H9 (cell line): ENCODE measurements at regions not wholly inside any gene's neighbourhood (a gene's known extent, or its start where the extent isn't known, plus 50 kb on each side); places are given as distances from the start of the nearest gene placed in this dataset.

Experiments
- DNase-seq: peaks from one replicate; pipeline ENCODE4 v3.0.0-alpha.2; 2017
- H2AFZ ChIP-seq: one replicate; pipeline ENCODE4 v1.6.1; 2013; ENCODE audit warnings: mild to moderate bottlenecking, low read length, control low read depth, moderate library complexity
- H2AK5ac ChIP-seq: 2 replicates; pipeline ENCODE4 v1.6.1; 2013; ENCODE audit warnings: low read length, control low read depth, mixed read lengths; ENCODE audit not compliant: insufficient read length
- H2BK120ac ChIP-seq: one replicate; pipeline ENCODE4 v1.6.1; 2013; ENCODE audit warnings: low read depth, mild to moderate bottlenecking, low read length, control low read depth, inconsistent platforms; ENCODE audit not compliant: poor library complexity, severe bottlenecking
- H2BK12ac ChIP-seq: 2 replicates; pipeline ENCODE4 v1.6.1; 2013; ENCODE audit warnings: low read length, control low read depth, mixed read lengths, low read depth; ENCODE audit not compliant: insufficient read length
- H2BK15ac ChIP-seq: 2 replicates; pipeline ENCODE4 v1.6.1; 2013; ENCODE audit warnings: low read depth, low read length, control low read depth
- H2BK20ac ChIP-seq: one replicate; pipeline ENCODE4 v1.6.1; 2013; ENCODE audit warnings: low read depth, mild to moderate bottlenecking, low read length, control low read depth, inconsistent platforms; ENCODE audit not compliant: poor library complexity, severe bottlenecking
- H2BK5ac ChIP-seq: 2 replicates; pipeline ENCODE4 v1.6.1; 2013; ENCODE audit warnings: low read length, control low read depth, mixed read lengths; ENCODE audit not compliant: insufficient read length
- H3K14ac ChIP-seq: 2 replicates; pipeline ENCODE4 v1.6.1; 2013; ENCODE audit warnings: low read length, control low read depth; ENCODE audit not compliant: insufficient read depth
- H3K18ac ChIP-seq: 2 replicates; pipeline ENCODE4 v1.6.1; 2013; ENCODE audit warnings: low read depth, mild to moderate bottlenecking, mixed read lengths, low read length, control low read depth; ENCODE audit not compliant: insufficient read length
- H3K23ac ChIP-seq: 2 replicates; pipeline ENCODE4 v1.6.1; 2013; ENCODE audit warnings: low read length, control low read depth, mixed read lengths, low read depth; ENCODE audit not compliant: insufficient read length
- H3K23me2 ChIP-seq: 2 replicates; pipeline ENCODE4 v1.6.1; 2013; ENCODE audit warnings: low read depth, mild to moderate bottlenecking, mixed read lengths, low read length, control low read depth; ENCODE audit not compliant: insufficient read length, poor library complexity, severe bottlenecking
- H3K27ac ChIP-seq: 2 replicates; pipeline ENCODE4 v1.5.1; 2013; ENCODE audit warnings: low read length, control low read depth, mixed read lengths, low read depth; ENCODE audit not compliant: insufficient read length
- H3K27me3 ChIP-seq: 2 replicates; pipeline ENCODE4 v1.6.1; 2013; ENCODE audit warnings: low read length, control low read depth, inconsistent platforms; ENCODE audit not compliant: insufficient read depth
- H3K4ac ChIP-seq: 2 replicates; pipeline ENCODE4 v1.6.1; 2013; ENCODE audit warnings: low read depth, mild to moderate bottlenecking, control low read depth, inconsistent platforms, low read length, moderate library complexity
- H3K4me1 ChIP-seq: 2 replicates; pipeline ENCODE4 v1.6.1; 2013; ENCODE audit warnings: low read length, control low read depth, inconsistent platforms; ENCODE audit not compliant: insufficient read depth
- H3K4me2 ChIP-seq: 2 replicates; pipeline ENCODE4 v1.6.1; 2013; ENCODE audit warnings: low read length, control low read depth, mixed read lengths; ENCODE audit not compliant: insufficient read length, insufficient read depth
- H3K56ac ChIP-seq: 2 replicates; pipeline ENCODE4 v1.6.1; 2013; ENCODE audit warnings: low read depth, mild to moderate bottlenecking, mixed read lengths, low read length, control low read depth; ENCODE audit not compliant: insufficient read length
- H3K79me1 ChIP-seq: 2 replicates; pipeline ENCODE4 v1.6.1; 2013; ENCODE audit warnings: low read depth, mild to moderate bottlenecking, moderate library complexity, low read length, control low read depth, inconsistent platforms; ENCODE audit not compliant: insufficient read depth, poor library complexity, severe bottlenecking
- H3K79me2 ChIP-seq: 2 replicates; pipeline ENCODE4 v1.6.1; 2013; ENCODE audit warnings: low read length, control low read depth, inconsistent platforms; ENCODE audit not compliant: insufficient read depth
- H3K9ac ChIP-seq: 2 replicates; pipeline ENCODE4 v1.6.1; 2013; ENCODE audit warnings: low read length, control low read depth, mixed read lengths; ENCODE audit not compliant: insufficient read length; ENCODE audit errors: extremely low read depth
- H3K9me3 ChIP-seq: one replicate; pipeline ENCODE4 v1.6.1; 2013; ENCODE audit warnings: low read depth, low read length, inconsistent platforms; ENCODE audit not compliant: control insufficient read depth
- H3T11ph ChIP-seq: one replicate; pipeline ENCODE4 v1.6.1; 2013; ENCODE audit warnings: mild to moderate bottlenecking, low read length, control low read depth, inconsistent platforms
- H4K20me1 ChIP-seq: one replicate; pipeline ENCODE4 v1.6.1; 2013; ENCODE audit not compliant: control insufficient read depth, insufficient read length, insufficient read depth
- H4K5ac ChIP-seq: 2 replicates; pipeline ENCODE4 v1.6.1; 2013; ENCODE audit warnings: low read depth, mild to moderate bottlenecking, mixed read lengths, low read length, control low read depth; ENCODE audit not compliant: insufficient read length
- H4K8ac ChIP-seq: replicated peaks from 2 replicates; pipeline ENCODE4 v1.6.1; 2013; ENCODE audit warnings: low read length, control low read depth, mixed read lengths, low read depth; ENCODE audit not compliant: insufficient read length
- H4K91ac ChIP-seq: 2 replicates; pipeline ENCODE4 v1.6.1; 2013; ENCODE audit warnings: low read depth, mild to moderate bottlenecking, moderate library complexity, mixed read lengths, low read length, control low read depth; ENCODE audit not compliant: insufficient read length
- H3K27ac Mint-ChIP-seq, 3 experiments: 2 replicates in 2 of 3; 3 replicates in 1 of 3; pipeline ENCODE4 v1.8.0; 2020 to 2021; ENCODE audit warnings: mixed read lengths in 3 of 3, mild to moderate bottlenecking in 1 of 3, moderate library complexity in 1 of 3
- H3K27me3 Mint-ChIP-seq: 2 replicates; pipeline ENCODE4 v1.8.0; 2021; ENCODE audit warnings: low read depth, mild to moderate bottlenecking, moderate library complexity, mixed read lengths
- H3K36me3 Mint-ChIP-seq, 3 experiments: 2 replicates in 2 of 3; 3 replicates in 1 of 3; pipeline ENCODE4 v1.8.0; 2020 to 2021; ENCODE audit warnings: low read depth in 3 of 3, mixed read lengths in 3 of 3; ENCODE audit not compliant: insufficient read depth in 1 of 3
- H3K4me1 Mint-ChIP-seq, 2 experiments: 2 replicates each; pipeline ENCODE4 v1.8.0; 2020; ENCODE audit warnings: mixed read lengths in 2 of 2
- H3K4me3 Mint-ChIP-seq, 2 experiments: 2 replicates in 1 of 2; 3 replicates in 1 of 2; pipeline ENCODE4 v1.8.0; 2020 to 2021; ENCODE audit warnings: mild to moderate bottlenecking in 2 of 2, mixed read lengths in 2 of 2, moderate library complexity in 1 of 2
- H3K9me3 Mint-ChIP-seq, 2 experiments: 2 replicates in 1 of 2; 3 replicates in 1 of 2; pipeline ENCODE4 v1.8.0; 2020; ENCODE audit warnings: mild to moderate bottlenecking in 2 of 2, mixed read lengths in 2 of 2, moderate library complexity in 1 of 2
- CTCF ChIP-seq: fragments of 200-600 bp; sonication (generic); conservative IDR thresholded peaks from 3 replicates; pipeline ENCODE4 v1.8.0; 2021; ENCODE audit warnings: antibody characterized with exemption, mild to moderate bottlenecking
- WGBS: extraction: QIAGEN DNeasy Blood & Tissue Kit; methylation state at CpG from one replicate; pipeline ENCODE4 v1.1.7; 2013; ENCODE audit warnings: missing lambda C conversion rate, low lambda C conversion rate, mixed read lengths; ENCODE audit not compliant: insufficient read length; ENCODE audit errors: extremely low coverage; 5-methylcytosine and 5-hydroxymethylcytosine counted together

- Histone ChIP-seq H3K79me2 (no peaks in the 10 kb centered on the region), H3K4ac (no peak overlapping the region), H4K91ac (no peak overlapping the region), H3K4me1 (no peaks in the 10 kb centered on the region), H3K4me2 (no peak overlapping the region), H3K23me2 (no peaks in the 10 kb centered on the region), H4K8ac (no peak overlapping the region), H3K23ac (no peak overlapping the region), H2BK20ac (no peak overlapping the region), H4K5ac (no peak overlapping the region), H2AFZ (no peak overlapping the region), H2AK5ac (no peak overlapping the region), H3K18ac (no peak overlapping the region), H2BK120ac (no peak overlapping the region), H4K20me1 (no peaks in the 10 kb centered on the region), H3K9me3 (no peaks in the 10 kb centered on the region), H2BK15ac (no peak overlapping the region), H3K14ac (no peak overlapping the region), H3K56ac (no peak overlapping the region), H3K79me1 (no peaks in the 10 kb centered on the region), H3K9ac (no peak overlapping the region), H2BK12ac (no peak overlapping the region), H2BK5ac (no peak overlapping the region), H3K27me3 (no peaks in the 10 kb centered on the region), H3K27ac (no peak overlapping the region), H3T11ph (no peak overlapping the region)
- H3K36me3 Mint-ChIP-seq, result peaks cover 6 to 7% (median 6%) of the 10 kb centered on the region in 3 experiments; a peak in 4 of 7 replicates
- H3K9me3 Mint-ChIP-seq, result peaks cover 5 to 13% of the 10 kb centered on the region in 2 experiments
- H3K27ac Mint-ChIP-seq, result no peak overlapping the region; a peak in 2 of 7 replicates
- no peak overlapping the region for H3K4me3 Mint-ChIP-seq
- H3K27me3 Mint-ChIP-seq, result no peaks in the 10 kb centered on the region; the same call in 1 of the 2 replicates
- no peak for TF ChIP-seq CTCF
- no peak for DNase-seq
- no peaks in the 10 kb centered on the region for H3K4me1 Mint-ChIP-seq
- no CpG with 5 or more reads among the region's 2 CpGs for WGBS
Measured at GRCh38 chr2:54042341-54042740, 71.5 kb upstream of the PSME4 start.
